ENCODE measurements at regions not wholly inside any gene's neighbourhood (a gene's known extent, or its start where the extent isn't known, plus 50 kb on each side); places are given as distances from the start of the nearest gene placed in this dataset.

- no TSS peak for BruUV-seq (replicated peaks)
- Histone ChIP-seq H3K9me3 (ENCODE audit: control insufficient read depth, insufficient read depth, low read length) (peaks cover 38% of the 10 kb centered on the region), H2BK120ac (ENCODE audit: low read depth, low read length) (no peak overlapping the region), H3K23ac (ENCODE audit: low read depth, low read length) (no peak overlapping the region), H3K79me1 (ENCODE audit: low read depth in 1 of 2, low read length in 2 of 2) (no peaks in the 10 kb centered on the region), H4K20me1 (ENCODE audit: insufficient read depth, low read length) (no peaks in the 10 kb centered on the region), H3K36me3 (ENCODE audit: control insufficient read depth, insufficient read depth, low read length) (no peaks in the 10 kb centered on the region), H2AFZ (replicated peaks; ENCODE audit: low read length, poor library complexity) (no peak overlapping the region), H2BK15ac (ENCODE audit: low read depth, low read length) (no peak overlapping the region), H3K27me3 (ENCODE audit: control insufficient read depth, insufficient read depth, low read length) (no peaks in the 10 kb centered on the region), H3K9me1 (ENCODE audit: insufficient read depth, low read length) (no peaks in the 10 kb centered on the region), H2BK20ac (ENCODE audit: low read depth, low read length) (no peak overlapping the region), H2AK5ac (ENCODE audit: low read depth, low read length) (no peak overlapping the region), H3K14ac (replicated peaks; ENCODE audit: low read depth, low read length) (no peak overlapping the region), H3K4me1 (ENCODE audit: control insufficient read depth, insufficient read depth, low read length) (no peaks in the 10 kb centered on the region), H2AK9ac (replicated peaks; ENCODE audit: low read depth, low read length, poor library complexity) (no peak overlapping the region), H3K56ac (ENCODE audit: extremely low read depth, insufficient read depth, low read length) (no peak overlapping the region), H3K4ac (ENCODE audit: low read depth, low read length) (no peak overlapping the region), H2BK5ac (ENCODE audit: low read depth, low read length, poor library complexity, severe bottlenecking) (no peak overlapping the region), H3K27ac (ENCODE audit: insufficient read depth, low read length) (no peak overlapping the region), H4K5ac (ENCODE audit: low read depth, low read length) (no peak overlapping the region), H3K4me2 (ENCODE audit: low read depth, low read length) (no peak overlapping the region), H4K8ac (ENCODE audit: low read depth in 2 of 2, low read length in 2 of 2) (no peak overlapping the region), H3K9ac (ENCODE audit: low read depth, low read length) (no peak overlapping the region), H3K4me3 (ENCODE audit: insufficient read depth, low read depth, low read length) (no peak overlapping the region), H3K18ac (ENCODE audit: low read depth, low read length) (no peak overlapping the region), H4K91ac (ENCODE audit: insufficient read depth, low read depth, low read length) (no peak overlapping the region)
- TF ChIP-seq MAZ (IDR thresholded peaks at IDR 0.05; ENCODE audit: borderline replicate concordance, low read depth, low read length): no peak
- no peak for TF ChIP-seq RAD21 (IDR thresholded peaks at IDR 0.05; ENCODE audit: low read length)
- TF ChIP-seq MXI1 (IDR thresholded peaks at IDR 0.05; ENCODE audit: borderline replicate concordance, low read depth, low read length): no peak
- no peak for TF ChIP-seq MAFK (IDR thresholded peaks at IDR 0.05; ENCODE audit: low read depth, low read length)
- no peak for TF ChIP-seq POLR2A (IDR thresholded peaks at IDR 0.05; ENCODE audit: low read depth, low read length)
- TF ChIP-seq CTCF (conservative IDR thresholded peaks at IDR 0.05; ENCODE audit: low read depth, low read length): no peak
- no peak for TF ChIP-seq CEBPB (IDR thresholded peaks at IDR 0.05; ENCODE audit: low read depth, low read length)
- TF ChIP-seq, protein P1, sequence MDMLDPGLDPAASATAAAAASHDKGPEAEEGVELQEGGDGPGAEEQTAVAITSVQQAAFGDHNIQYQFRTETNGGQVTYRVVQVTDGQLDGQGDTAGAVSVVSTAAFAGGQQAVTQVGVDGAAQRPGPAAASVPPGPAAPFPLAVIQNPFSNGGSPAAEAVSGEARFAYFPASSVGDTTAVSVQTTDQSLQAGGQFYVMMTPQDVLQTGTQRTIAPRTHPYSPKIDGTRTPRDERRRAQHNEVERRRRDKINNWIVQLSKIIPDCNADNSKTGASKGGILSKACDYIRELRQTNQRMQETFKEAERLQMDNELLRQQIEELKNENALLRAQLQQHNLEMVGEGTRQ (IDR thresholded peaks at IDR 0.05; ENCODE audit: low read depth, low read length): no peak
- TF ChIP-seq NFE2L2 (IDR thresholded peaks at IDR 0.05; ENCODE audit: low read depth, low read length): no peak
- no peak for TF ChIP-seq CHD1 (IDR thresholded peaks at IDR 0.05; ENCODE audit: low read depth, low read length)
- no peak for ATAC-seq (ENCODE audit: low read depth)
- no peak for DNase-seq
- POLR2A ChIA-PET (ENCODE audit: unreplicated experiment): no interaction called here
- dilution Hi-C loops (cut with HindIII; ENCODE audit: low sequenced_read_pairs, unreplicated experiment): no loop called here
- CTCF ChIA-PET: no interaction called here
- in situ Hi-C loops (cut with MboI; ENCODE audit: low sequenced_read_pairs): no loop called here
- intact Hi-C loops (cut with micrococcal nuclease): no loop called here
- WGBS, 2 experiments (ENCODE audit: extremely low coverage in 2 of 2, insufficient read length in 1 of 2): no CpG with 5 or more reads among the region's 8 CpGs
Observed at GRCh38 chr16:5590416-5590815, 492.8 kb upstream of the EEF2KMT start.
